ENCODE measurements at regions not wholly inside any gene's neighbourhood (a gene's known extent, or its start where the extent isn't known, plus 50 kb on each side); places are given as distances from the start of the nearest gene placed in this dataset.

DNA sequence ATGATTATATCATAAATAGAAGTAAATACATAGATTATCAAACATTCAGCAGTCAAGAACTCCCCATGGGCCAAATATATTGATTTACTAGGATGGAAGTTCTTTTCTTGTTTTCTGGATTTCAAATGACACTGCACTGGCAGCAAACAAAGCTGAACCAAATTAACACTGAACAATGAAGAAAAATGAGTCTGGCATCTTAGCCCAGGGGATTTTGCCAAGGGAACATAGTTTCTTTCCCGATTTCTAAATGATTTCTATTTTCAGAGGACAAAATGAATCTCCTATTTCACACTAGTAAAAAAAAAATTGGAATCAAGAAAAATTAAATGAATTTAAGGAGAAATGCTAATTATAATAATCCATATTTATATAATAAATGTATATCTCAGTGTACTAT, 116.9 kb upstream of the FAM174A start:
- TF ChIP-seq, protein P1, sequence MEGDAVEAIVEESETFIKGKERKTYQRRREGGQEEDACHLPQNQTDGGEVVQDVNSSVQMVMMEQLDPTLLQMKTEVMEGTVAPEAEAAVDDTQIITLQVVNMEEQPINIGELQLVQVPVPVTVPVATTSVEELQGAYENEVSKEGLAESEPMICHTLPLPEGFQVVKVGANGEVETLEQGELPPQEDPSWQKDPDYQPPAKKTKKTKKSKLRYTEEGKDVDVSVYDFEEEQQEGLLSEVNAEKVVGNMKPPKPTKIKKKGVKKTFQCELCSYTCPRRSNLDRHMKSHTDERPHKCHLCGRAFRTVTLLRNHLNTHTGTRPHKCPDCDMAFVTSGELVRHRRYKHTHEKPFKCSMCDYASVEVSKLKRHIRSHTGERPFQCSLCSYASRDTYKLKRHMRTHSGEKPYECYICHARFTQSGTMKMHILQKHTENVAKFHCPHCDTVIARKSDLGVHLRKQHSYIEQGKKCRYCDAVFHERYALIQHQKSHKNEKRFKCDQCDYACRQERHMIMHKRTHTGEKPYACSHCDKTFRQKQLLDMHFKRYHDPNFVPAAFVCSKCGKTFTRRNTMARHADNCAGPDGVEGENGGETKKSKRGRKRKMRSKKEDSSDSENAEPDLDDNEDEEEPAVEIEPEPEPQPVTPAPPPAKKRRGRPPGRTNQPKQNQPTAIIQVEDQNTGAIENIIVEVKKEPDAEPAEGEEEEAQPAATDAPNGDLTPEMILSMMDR (IDR thresholded peaks at IDR 0.05; ENCODE audit: low read length) = no peak
- TF ChIP-seq EZH2 (optimal IDR thresholded peaks at IDR 0.05; ENCODE audit: low read depth, low read length) = no peak

Data from MM.1S (cell line).